Mesendoderm (in vitro differentiated cells): ENCODE measurements at regions not wholly inside any gene's neighbourhood (a gene's known extent, or its start where the extent isn't known, plus 50 kb on each side); places are given as distances from the start of the nearest gene placed in this dataset.

ENCODE experiments used
- DNase-seq: peaks from one replicate; pipeline ENCODE4 v3.0.0; 2013
- H2AK5ac ChIP-seq: 2 replicates; pipeline ENCODE4 v1.6.1; 2013; ENCODE audit warnings: low read length, inconsistent platforms
- H2BK120ac ChIP-seq: 2 replicates; pipeline ENCODE4 v1.6.1; 2013; ENCODE audit warnings: low read depth, mild to moderate bottlenecking, low read length, moderate library complexity, mixed read lengths
- H2BK15ac ChIP-seq: replicated peaks from 2 replicates; pipeline ENCODE4 v1.6.1; 2013; ENCODE audit warnings: low read depth, mild to moderate bottlenecking, moderate library complexity
- H2BK5ac ChIP-seq: 2 replicates; pipeline ENCODE4 v1.6.1; 2013; ENCODE audit warnings: low read length, inconsistent platforms
- H3K18ac ChIP-seq: 2 replicates; pipeline ENCODE4 v1.6.1; 2013; ENCODE audit warnings: mild to moderate bottlenecking, low read length, mixed read lengths
- H3K23ac ChIP-seq: one replicate; pipeline ENCODE4 v1.6.1; 2013; ENCODE audit warnings: low read length
- H3K27ac ChIP-seq: 2 replicates; pipeline ENCODE4 v1.5.1; 2013; ENCODE audit warnings: low read depth, mild to moderate bottlenecking, inconsistent platforms, low read length, moderate library complexity
- H3K27me3 ChIP-seq: 2 replicates; pipeline ENCODE4 v1.6.1; 2013; ENCODE audit warnings: low read length, control low read depth, mild to moderate bottlenecking, inconsistent platforms; ENCODE audit not compliant: insufficient read depth, poor library complexity
- H3K36me3 ChIP-seq: 2 replicates; pipeline ENCODE4 v1.6.1; 2013; ENCODE audit warnings: low read length, inconsistent platforms; ENCODE audit not compliant: control insufficient read depth, insufficient read depth
- H3K4ac ChIP-seq: one replicate; pipeline ENCODE4 v1.6.1; 2013; ENCODE audit warnings: low read depth, mild to moderate bottlenecking, low read length, moderate library complexity
- H3K4me1 ChIP-seq: 2 replicates; pipeline ENCODE4 v1.6.1; 2013; ENCODE audit warnings: low read depth, low read length, inconsistent platforms; ENCODE audit not compliant: control insufficient read depth
- H3K4me2 ChIP-seq: 2 replicates; pipeline ENCODE4 v1.6.1; 2013; ENCODE audit warnings: low read length
- H3K4me3 ChIP-seq: 2 replicates; pipeline ENCODE4 v1.5.1; 2013; ENCODE audit warnings: mild to moderate bottlenecking, low read length
- H3K56ac ChIP-seq: one replicate; pipeline ENCODE4 v1.6.1; 2013; ENCODE audit warnings: low read length
- H3K79me1 ChIP-seq: 2 replicates; pipeline ENCODE4 v1.6.1; 2013; ENCODE audit warnings: low read length, inconsistent platforms
- H3K79me2 ChIP-seq: 2 replicates; pipeline ENCODE4 v1.6.1; 2013; ENCODE audit warnings: mild to moderate bottlenecking, low read length; ENCODE audit not compliant: control insufficient read depth, insufficient read depth
- H3K9ac ChIP-seq: 2 replicates; pipeline ENCODE4 v1.6.1; 2013; ENCODE audit warnings: low read length, inconsistent platforms
- H4K5ac ChIP-seq: one replicate; pipeline ENCODE4 v1.6.1; 2013; ENCODE audit warnings: low read length
- H4K8ac ChIP-seq: one replicate; pipeline ENCODE4 v1.6.1; 2013; ENCODE audit warnings: low read depth, mild to moderate bottlenecking, control low read depth, low read length, moderate library complexity
- WGBS: extraction: QIAGEN DNeasy Blood & Tissue Kit; methylation state at CpG from one replicate; pipeline ENCODE4 v1.1.7; 2013; ENCODE audit warnings: low lambda C conversion rate, missing lambda C conversion rate; ENCODE audit not compliant: insufficient coverage; ENCODE audit errors: extremely low coverage; 5-methylcytosine and 5-hydroxymethylcytosine counted together

DNA sequence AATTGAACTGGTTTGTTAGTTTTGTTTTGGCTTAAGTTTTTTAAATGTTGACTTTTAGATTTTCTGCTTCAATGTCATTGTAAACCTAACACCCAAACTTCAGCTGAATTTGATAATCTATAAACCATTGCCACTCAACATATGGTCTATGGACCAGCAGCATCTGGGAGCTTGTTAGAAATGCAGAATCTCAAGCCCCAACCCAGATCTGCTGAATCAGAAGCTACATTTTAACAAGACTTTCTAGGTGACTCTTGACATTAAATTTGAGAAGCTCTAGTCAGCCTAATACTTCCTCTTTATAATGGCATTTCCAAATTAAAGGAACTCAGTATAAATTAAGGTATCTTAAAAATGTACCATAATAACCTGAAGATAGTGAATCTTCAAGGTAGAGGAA is 96.5 kb upstream of the THRB start:
- H3K4ac ChIP-seq = no peak overlapping the region
- H3K27me3 ChIP-seq = no peaks in the 10 kb centered on the region
- no peak overlapping the region for H3K56ac ChIP-seq
- H3K18ac ChIP-seq = no peak overlapping the region
- DNase-seq = no peak
- no peak overlapping the region for H2BK15ac ChIP-seq
- H3K79me1 ChIP-seq = no peaks in the 10 kb centered on the region
- H3K79me2 ChIP-seq = no peaks in the 10 kb centered on the region
- H3K4me2 ChIP-seq = no peak overlapping the region
- no peak overlapping the region for H2BK120ac ChIP-seq
- H4K5ac ChIP-seq = no peak overlapping the region
- no peak overlapping the region for H3K23ac ChIP-seq
- peaks cover 2% of the 10 kb centered on the region for H3K4me1 ChIP-seq
- no peaks in the 10 kb centered on the region for H3K36me3 ChIP-seq
- no peak overlapping the region for H4K8ac ChIP-seq
- no peak overlapping the region for H3K4me3 ChIP-seq
- H2AK5ac ChIP-seq = no peak overlapping the region
- H3K9ac ChIP-seq = no peak overlapping the region
- H3K27ac ChIP-seq = no peak overlapping the region
- H2BK5ac ChIP-seq = no peak overlapping the region

DNA sequence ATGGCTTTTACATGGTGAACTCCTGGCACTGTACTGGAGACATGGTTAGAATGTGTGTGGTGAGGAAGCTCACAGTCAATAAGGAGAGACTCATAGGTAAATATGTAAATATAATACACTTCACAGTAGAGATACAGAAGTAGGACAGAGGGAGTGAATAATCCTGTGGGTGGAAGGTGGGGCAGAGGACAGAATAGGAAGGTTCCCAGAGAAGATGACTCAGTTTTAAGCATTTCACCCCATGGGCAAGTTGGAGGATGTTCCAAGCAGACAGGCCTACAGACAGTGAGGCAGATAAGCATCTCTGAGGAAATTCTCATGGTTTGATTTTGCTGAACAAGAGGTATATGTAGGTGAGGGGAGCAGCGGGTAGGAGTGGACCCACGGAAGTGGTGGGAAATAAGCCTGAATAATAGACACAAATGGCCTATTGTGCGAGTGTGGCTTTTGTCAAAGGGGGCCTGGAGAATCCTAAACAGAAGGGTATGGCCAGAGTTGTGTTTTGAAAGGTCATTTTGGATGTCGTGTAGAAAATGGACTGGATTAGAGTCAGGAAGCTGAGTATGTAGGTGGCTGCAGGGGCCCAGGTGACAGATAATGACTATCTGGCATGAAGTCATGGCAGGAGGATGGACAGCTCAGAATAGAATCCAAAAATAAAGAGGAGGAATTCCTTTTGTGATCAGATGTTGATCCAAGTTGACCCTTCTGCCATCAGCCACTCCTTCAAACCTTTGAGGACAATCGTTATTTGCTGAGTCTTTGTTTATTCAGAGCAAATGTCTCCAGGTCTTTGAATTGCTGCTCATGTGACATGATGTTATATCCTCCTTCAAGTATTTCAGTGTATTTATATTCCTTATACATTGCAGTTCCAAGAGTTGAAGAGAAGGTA is 97.3 kb upstream of the THRB start:
- no peak overlapping the region for H3K4me3 ChIP-seq
- H2BK5ac ChIP-seq = no peak overlapping the region
- H3K9ac ChIP-seq = no peak overlapping the region
- H3K23ac ChIP-seq = no peak overlapping the region
- no peak overlapping the region for H4K5ac ChIP-seq
- no peak overlapping the region for H3K27ac ChIP-seq
- no peak overlapping the region for H3K4me2 ChIP-seq
- H3K4me1 ChIP-seq = peaks cover under 1% of the 10 kb centered on the region
- H3K79me2 ChIP-seq = no peaks in the 10 kb centered on the region
- H2BK120ac ChIP-seq = no peak overlapping the region
- WGBS = no CpG with 5 or more reads among the region's 5 CpGs
- H3K27me3 ChIP-seq = no peaks in the 10 kb centered on the region
- no peak overlapping the region for H2AK5ac ChIP-seq
- H3K4ac ChIP-seq = no peak overlapping the region
- H3K79me1 ChIP-seq = no peaks in the 10 kb centered on the region
- H2BK15ac ChIP-seq = no peak overlapping the region
- no peak overlapping the region for H4K8ac ChIP-seq
- H3K36me3 ChIP-seq = no peaks in the 10 kb centered on the region
- H3K56ac ChIP-seq = no peak overlapping the region
- H3K18ac ChIP-seq = no peak overlapping the region
- DNase-seq = no peak

DNA sequence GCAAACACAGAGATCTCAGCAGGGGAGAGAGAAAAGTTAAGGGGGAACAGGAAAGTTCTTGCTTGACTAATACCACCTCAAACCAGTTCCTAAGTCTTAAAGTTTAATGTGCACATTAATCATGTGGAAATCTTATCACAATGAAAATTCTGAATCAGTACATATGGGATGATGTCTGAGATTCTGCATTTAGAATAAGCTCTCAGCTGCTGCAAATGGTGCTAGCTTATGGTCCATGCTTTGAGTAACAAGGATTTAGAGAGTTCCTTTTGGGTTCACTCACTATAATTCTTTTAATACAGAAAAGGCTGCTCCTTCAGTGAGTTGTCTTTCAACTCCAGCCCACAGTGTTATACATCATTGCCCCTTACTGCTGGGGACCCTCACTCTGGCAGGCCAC is 99.5 kb upstream of the THRB start:
- Histone ChIP-seq H3K27ac (no peak overlapping the region), H2AK5ac (no peak overlapping the region), H2BK15ac (no peak overlapping the region), H4K8ac (no peak overlapping the region), H2BK5ac (no peak overlapping the region), H4K5ac (no peak overlapping the region), H3K4me2 (no peak overlapping the region), H3K4ac (no peak overlapping the region), H3K79me1 (no peaks in the 10 kb centered on the region), H3K36me3 (no peaks in the 10 kb centered on the region), H3K4me3 (no peak overlapping the region), H2BK120ac (no peak overlapping the region), H3K79me2 (no peaks in the 10 kb centered on the region), H3K56ac (no peak overlapping the region), H3K18ac (no peak overlapping the region), H3K4me1 (no peaks in the 10 kb centered on the region), H3K27me3 (no peaks in the 10 kb centered on the region), H3K9ac (no peak overlapping the region), H3K23ac (no peak overlapping the region)
- DNase-seq = no peak

DNA sequence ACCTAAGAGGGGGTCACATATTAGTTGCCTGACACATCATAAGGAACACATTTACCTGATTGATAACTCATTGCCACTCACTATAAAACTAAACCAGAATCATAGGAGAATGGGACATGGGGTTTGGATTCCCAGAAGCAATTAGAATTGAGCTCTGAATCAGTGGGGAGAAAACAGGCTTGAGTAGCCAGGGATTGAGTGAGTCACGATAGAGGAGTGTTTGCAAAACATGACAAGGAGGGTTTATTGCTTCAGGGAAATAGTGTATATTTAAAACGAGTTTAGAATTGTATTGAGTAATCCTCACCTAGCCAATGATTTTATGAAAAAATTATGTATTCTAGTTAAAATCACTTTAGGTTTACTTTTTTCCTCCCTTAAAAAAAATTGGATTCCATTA is 101.1 kb upstream of the THRB start:
- Histone ChIP-seq H4K8ac (no peak overlapping the region), H2BK5ac (no peak overlapping the region), H3K79me2 (no peaks in the 10 kb centered on the region), H3K4me3 (no peak overlapping the region), H3K56ac (no peak overlapping the region), H3K9ac (no peak overlapping the region), H2BK120ac (no peak overlapping the region), H3K18ac (no peak overlapping the region), H3K4me2 (no peak overlapping the region), H3K4ac (no peak overlapping the region), H3K36me3 (no peaks in the 10 kb centered on the region), H2AK5ac (no peak overlapping the region), H3K79me1 (no peaks in the 10 kb centered on the region), H3K27me3 (no peaks in the 10 kb centered on the region), H3K23ac (no peak overlapping the region), H2BK15ac (no peak overlapping the region), H4K5ac (no peak overlapping the region), H3K4me1 (no peaks in the 10 kb centered on the region), H3K27ac (no peak overlapping the region)
- WGBS = 100% methylated on average over 1 of the region's 2 CpGs
- no peak for DNase-seq

DNA sequence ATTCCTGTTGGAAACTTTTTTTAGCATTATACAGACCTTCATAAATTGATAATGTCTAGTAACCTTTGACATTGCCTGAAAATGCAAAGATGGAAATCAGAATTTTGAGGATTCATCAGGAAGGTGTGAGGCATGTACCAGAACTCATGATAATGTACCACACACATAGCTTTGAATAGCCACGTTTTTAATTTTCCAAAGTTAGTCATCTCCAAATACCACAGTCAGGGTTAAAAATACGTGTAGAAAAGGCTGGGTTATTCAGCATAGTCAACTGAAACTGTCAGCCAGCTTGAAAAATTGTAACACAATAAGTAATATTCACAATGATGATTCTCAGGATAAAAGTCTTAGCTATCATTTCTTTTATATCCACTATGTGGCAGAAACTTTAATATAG is 102.0 kb upstream of the THRB start:
- Histone ChIP-seq H3K4ac (no peak overlapping the region), H3K23ac (no peak overlapping the region), H2AK5ac (no peak overlapping the region), H3K4me3 (no peak overlapping the region), H2BK15ac (no peak overlapping the region), H3K79me2 (no peaks in the 10 kb centered on the region), H3K4me2 (no peak overlapping the region), H3K9ac (no peak overlapping the region), H2BK5ac (no peak overlapping the region), H3K27me3 (no peaks in the 10 kb centered on the region), H3K56ac (no peak overlapping the region), H4K5ac (no peak overlapping the region), H3K36me3 (no peaks in the 10 kb centered on the region), H2BK120ac (no peak overlapping the region), H3K79me1 (no peaks in the 10 kb centered on the region), H3K27ac (no peak overlapping the region), H3K4me1 (no peaks in the 10 kb centered on the region), H3K18ac (no peak overlapping the region), H4K8ac (no peak overlapping the region)
- no CpG with 5 or more reads among the region's 2 CpGs for WGBS
- DNase-seq = no peak
